Loucy (cell line): ENCODE measurements at regions not wholly inside any gene's neighbourhood (a gene's known extent, or its start where the extent isn't known, plus 50 kb on each side); places are given as distances from the start of the nearest gene placed in this dataset.

Experiments used
- H2AFZ ChIP-seq: fragments of 200-600 bp; sonication (generic); 2 replicates; pipeline ENCODE4 v1.6.0; 2016; ENCODE audit warnings: antibody characterized with exemption, mild to moderate bottlenecking, low read length, moderate library complexity
- H3F3A ChIP-seq: fragments of 200-600 bp; 2 replicates; pipeline ENCODE4 v1.6.0; 2016; ENCODE audit warnings: antibody characterized with exemption, low read depth, mild to moderate bottlenecking
- H3K27me3 ChIP-seq: fragments of 200-600 bp; sonication (generic); 2 replicates; pipeline ENCODE4 v1.6.1; 2014; ENCODE audit warnings: low read length, mild to moderate bottlenecking; ENCODE audit not compliant: insufficient read depth, poor library complexity, severe bottlenecking
- H3K36me3 ChIP-seq: fragments of 200-600 bp; sonication (generic); 2 replicates; pipeline ENCODE4 v1.6.1; 2016; ENCODE audit warnings: low read length; ENCODE audit not compliant: insufficient read depth
- H3K4me1 ChIP-seq: fragments of 200-600 bp; sonication (generic); 2 replicates; pipeline ENCODE4 v1.5.1; 2014; ENCODE audit warnings: low read length, mild to moderate bottlenecking; ENCODE audit not compliant: insufficient read depth, poor library complexity, severe bottlenecking
- H3K4me2 ChIP-seq: fragments of 200-600 bp; sonication (generic); 2 replicates; pipeline ENCODE4 v1.6.0; 2014; ENCODE audit warnings: antibody characterized with exemption, low read length, low read depth, mild to moderate bottlenecking; ENCODE audit not compliant: poor library complexity, severe bottlenecking
- H3K4me3 ChIP-seq: fragments of 200-600 bp; sonication (generic); 2 replicates; pipeline ENCODE4 v1.5.1; 2014; ENCODE audit warnings: low read length, mild to moderate bottlenecking, mixed read lengths; ENCODE audit not compliant: poor library complexity, severe bottlenecking
- H3K79me2 ChIP-seq: fragments of 200-600 bp; sonication (generic); 2 replicates; pipeline ENCODE4 v1.6.1; 2014; ENCODE audit warnings: low read length; ENCODE audit not compliant: insufficient read depth
- H3K9ac ChIP-seq: fragments of 200-600 bp; sonication (generic); 2 replicates; pipeline ENCODE4 v1.6.0; 2014; ENCODE audit warnings: mild to moderate bottlenecking, low read depth, low read length, moderate library complexity; ENCODE audit not compliant: poor library complexity, severe bottlenecking
- H3K9me2 ChIP-seq: fragments of 200-600 bp; sonication (generic); replicated peaks from 2 replicates; pipeline ENCODE4 v1.6.1; 2016; ENCODE audit warnings: low read depth, low read length, mixed read lengths
- H3K9me3 ChIP-seq: fragments of 200-600 bp; sonication (generic); 2 replicates; pipeline ENCODE4 v1.6.1; 2014; ENCODE audit warnings: mild to moderate bottlenecking, antibody characterized with exemption, low read length, low read depth; ENCODE audit not compliant: insufficient read depth
- H4K20me1 ChIP-seq: fragments of 200-600 bp; sonication (generic); 2 replicates; pipeline ENCODE4 v1.6.0; 2014; ENCODE audit warnings: antibody characterized with exemption, low read length, mild to moderate bottlenecking; ENCODE audit not compliant: insufficient read depth, poor library complexity, severe bottlenecking
- EZH2phosphoT487 ChIP-seq: fragments of 200-600 bp; IDR thresholded peaks from 2 replicates; pipeline ENCODE4 v1.6.1; 2018; ENCODE audit warnings: antibody characterized with exemption, mild to moderate bottlenecking, moderate library complexity, borderline replicate concordance
- TF ChIP-seq, protein P1 (sequence below): fragments of 200-600 bp; sonication (generic); conservative IDR thresholded peaks from 2 replicates; pipeline ENCODE4 v1.5.1; 2014; ENCODE audit warnings: mild to moderate bottlenecking, antibody characterized with exemption, low read length

DNA sequence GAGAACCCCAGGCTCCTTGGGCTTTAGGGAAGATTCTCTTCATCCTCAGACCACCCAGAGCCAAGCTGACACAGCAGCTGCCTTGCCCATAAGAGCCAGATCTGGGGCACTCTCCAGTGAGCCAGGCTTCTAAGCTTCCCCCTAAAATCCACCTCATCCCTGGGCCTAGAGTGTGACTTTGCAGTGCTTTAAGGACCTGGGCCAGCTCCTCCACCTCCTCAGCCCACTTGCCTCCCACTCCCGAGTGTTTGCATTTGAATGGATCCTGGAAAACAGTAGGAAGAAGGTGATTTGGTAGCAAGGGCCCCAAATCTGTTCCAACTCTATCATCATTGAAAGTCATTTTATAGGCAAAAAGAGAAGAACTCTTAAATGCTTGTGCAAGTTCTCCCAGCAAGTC is 108.7 kb upstream of the UBL3 start:
- H3K4me3 ChIP-seq, result no peak overlapping the region
- no peaks in the 10 kb centered on the region for H4K20me1 ChIP-seq
- no peaks in the 10 kb centered on the region for H3K36me3 ChIP-seq
- H3K9ac ChIP-seq, result no peak overlapping the region
- H3K79me2 ChIP-seq, result no peaks in the 10 kb centered on the region
- no peak overlapping the region for H3K4me2 ChIP-seq
- H3K27me3 ChIP-seq, result no peaks in the 10 kb centered on the region
- H3K9me2 ChIP-seq, result no peaks in the 10 kb centered on the region
- H2AFZ ChIP-seq, result no peak overlapping the region
- no peaks in the 10 kb centered on the region for H3K9me3 ChIP-seq
- H3K4me1 ChIP-seq, result no peaks in the 10 kb centered on the region
- no peaks in the 10 kb centered on the region for H3F3A ChIP-seq
- TF ChIP-seq EZH2phosphoT487, result no peak
- TF ChIP-seq, protein P1, sequence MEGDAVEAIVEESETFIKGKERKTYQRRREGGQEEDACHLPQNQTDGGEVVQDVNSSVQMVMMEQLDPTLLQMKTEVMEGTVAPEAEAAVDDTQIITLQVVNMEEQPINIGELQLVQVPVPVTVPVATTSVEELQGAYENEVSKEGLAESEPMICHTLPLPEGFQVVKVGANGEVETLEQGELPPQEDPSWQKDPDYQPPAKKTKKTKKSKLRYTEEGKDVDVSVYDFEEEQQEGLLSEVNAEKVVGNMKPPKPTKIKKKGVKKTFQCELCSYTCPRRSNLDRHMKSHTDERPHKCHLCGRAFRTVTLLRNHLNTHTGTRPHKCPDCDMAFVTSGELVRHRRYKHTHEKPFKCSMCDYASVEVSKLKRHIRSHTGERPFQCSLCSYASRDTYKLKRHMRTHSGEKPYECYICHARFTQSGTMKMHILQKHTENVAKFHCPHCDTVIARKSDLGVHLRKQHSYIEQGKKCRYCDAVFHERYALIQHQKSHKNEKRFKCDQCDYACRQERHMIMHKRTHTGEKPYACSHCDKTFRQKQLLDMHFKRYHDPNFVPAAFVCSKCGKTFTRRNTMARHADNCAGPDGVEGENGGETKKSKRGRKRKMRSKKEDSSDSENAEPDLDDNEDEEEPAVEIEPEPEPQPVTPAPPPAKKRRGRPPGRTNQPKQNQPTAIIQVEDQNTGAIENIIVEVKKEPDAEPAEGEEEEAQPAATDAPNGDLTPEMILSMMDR, result no peak

DNA sequence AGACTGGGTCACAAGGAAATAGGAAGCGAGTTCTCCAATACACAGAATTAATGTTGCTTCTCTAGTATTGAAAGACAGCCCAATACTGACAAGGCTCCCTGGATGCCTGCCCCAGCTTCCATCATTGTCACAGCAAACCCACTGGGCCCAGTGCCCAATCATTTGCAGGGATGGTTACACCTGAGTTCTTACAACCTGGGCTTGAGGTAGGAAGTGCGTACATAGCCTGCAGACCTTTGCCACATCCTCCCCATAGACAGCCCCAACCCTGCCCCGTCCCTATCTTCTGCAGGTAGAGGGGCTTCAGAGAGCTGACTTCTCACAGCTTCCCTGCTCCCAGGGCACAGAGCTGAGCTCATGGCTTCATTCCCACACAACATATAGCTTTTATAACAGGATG is 108.1 kb upstream of the UBL3 start:
- H3F3A ChIP-seq, result no peaks in the 10 kb centered on the region
- H4K20me1 ChIP-seq, result no peaks in the 10 kb centered on the region
- no peaks in the 10 kb centered on the region for H3K9me2 ChIP-seq
- H2AFZ ChIP-seq, result no peak overlapping the region
- H3K79me2 ChIP-seq, result no peaks in the 10 kb centered on the region
- H3K4me2 ChIP-seq, result no peak overlapping the region
- H3K36me3 ChIP-seq, result no peaks in the 10 kb centered on the region
- peaks cover 3% of the 10 kb centered on the region for H3K4me1 ChIP-seq
- no peak for TF ChIP-seq EZH2phosphoT487
- TF ChIP-seq, protein P1, result no peak
- H3K9me3 ChIP-seq, result no peaks in the 10 kb centered on the region
- H3K4me3 ChIP-seq, result no peak overlapping the region
- no peaks in the 10 kb centered on the region for H3K27me3 ChIP-seq
- no peak overlapping the region for H3K9ac ChIP-seq

DNA sequence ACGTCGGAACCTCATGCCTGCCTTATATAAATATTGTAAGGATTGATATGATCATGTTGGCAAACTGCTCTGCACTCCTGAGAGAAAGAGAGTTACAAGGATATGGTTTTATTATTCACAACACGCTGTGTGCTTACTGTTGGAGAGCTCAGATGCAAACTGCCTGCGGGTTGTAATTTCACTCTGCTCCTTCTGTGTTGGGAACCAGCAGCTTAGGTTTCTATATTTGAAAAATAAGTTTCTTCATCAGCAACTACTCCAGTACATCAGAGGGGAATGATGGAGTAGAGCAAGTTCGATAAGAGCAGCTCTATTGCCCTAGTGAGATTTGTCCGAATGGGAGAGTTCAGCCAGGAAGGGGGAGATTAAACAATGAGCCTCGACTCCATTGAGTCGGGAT is 106.9 kb upstream of the UBL3 start:
- H3K36me3 ChIP-seq, result no peaks in the 10 kb centered on the region
- H3K79me2 ChIP-seq, result no peaks in the 10 kb centered on the region
- no peaks in the 10 kb centered on the region for H3K9me3 ChIP-seq
- H2AFZ ChIP-seq, result no peak overlapping the region
- no peaks in the 10 kb centered on the region for H3K27me3 ChIP-seq
- peaks cover 3% of the 10 kb centered on the region for H3K4me1 ChIP-seq
- H3K9me2 ChIP-seq, result no peaks in the 10 kb centered on the region
- TF ChIP-seq EZH2phosphoT487, result no peak
- TF ChIP-seq, protein P1, result no peak
- H4K20me1 ChIP-seq, result no peaks in the 10 kb centered on the region
- no peak overlapping the region for H3K4me3 ChIP-seq
- no peak overlapping the region for H3K9ac ChIP-seq
- no peak overlapping the region for H3K4me2 ChIP-seq
- no peaks in the 10 kb centered on the region for H3F3A ChIP-seq
